CD4-positive, CD25-positive, alpha-beta regulatory T cell (primary cell): ENCODE measurements at regions not wholly inside any gene's neighbourhood (a gene's known extent, or its start where the extent isn't known, plus 50 kb on each side); places are given as distances from the start of the nearest gene placed in this dataset.
"Not testable (repeated sequence)": the region's sequence is repeated elsewhere in the genome, so short reads cannot be mapped to it uniquely, and the experiment has no call there.

Experiments used
- ATAC-seq, 2 donors: fragments of 150-1000 bp; cut with Tn5 transposase; one replicate each; pipeline ENCODE4 v1.10.0; 2021; ENCODE audit warnings: low read depth in 2 of 2, moderate number of reproducible peaks in 2 of 2, moderate library complexity in 1 of 2
- DNase-seq, 3 donors: peaks; one replicate each; pipeline versions ENCODE4 v3.0.0 to v3.0.0-alpha.2; 2012 to 2022; ENCODE audit warnings: mixed read lengths in 1 of 3
- H3K27ac ChIP-seq: one replicate; pipeline ENCODE4 v1.7.0; 2013; ENCODE audit warnings: mild to moderate bottlenecking, low read length; ENCODE audit not compliant: insufficient read depth, poor library complexity, severe bottlenecking
- H3K27me3 ChIP-seq: one replicate; pipeline ENCODE4 v1.7.0; 2013; ENCODE audit warnings: low read length; ENCODE audit not compliant: control insufficient read depth, insufficient read depth
- H3K36me3 ChIP-seq: one replicate; pipeline ENCODE4 v1.7.0; 2013; ENCODE audit warnings: mild to moderate bottlenecking, low read length, moderate library complexity; ENCODE audit not compliant: control insufficient read depth, insufficient read depth
- H3K4me1 ChIP-seq: 2 replicates; pipeline ENCODE4 v1.7.0; 2013; ENCODE audit warnings: mild to moderate bottlenecking, low read length; ENCODE audit not compliant: insufficient read depth, control insufficient read depth, poor library complexity, severe bottlenecking
- H3K4me3 ChIP-seq: one replicate; pipeline ENCODE4 v1.7.0; 2013; ENCODE audit warnings: low read depth, mild to moderate bottlenecking, low read length, moderate library complexity
- H3K9me3 ChIP-seq, 2 experiments: 1 replicate in 1 of 2; 2 replicates in 1 of 2; pipeline ENCODE4 v1.7.0; 2013; ENCODE audit warnings: low read length in 2 of 2, mild to moderate bottlenecking in 1 of 2, moderate library complexity in 1 of 2; ENCODE audit not compliant: control insufficient read depth in 2 of 2
- H3K27ac Mint-ChIP-seq, 3 donors: one replicate each; pipeline ENCODE4 v1.8.0; 2020 to 2022; ENCODE audit warnings: mild to moderate bottlenecking in 3 of 3, mixed read lengths in 3 of 3, moderate library complexity in 2 of 3
- H3K27me3 Mint-ChIP-seq: one replicate; pipeline ENCODE4 v1.8.0; 2022; ENCODE audit warnings: mild to moderate bottlenecking, mixed read lengths
- H3K36me3 Mint-ChIP-seq: one replicate; pipeline ENCODE4 v1.8.0; 2020; ENCODE audit warnings: mixed read lengths
- H3K4me1 Mint-ChIP-seq, 4 donors: one replicate each; pipeline ENCODE4 v1.8.0; 2020 to 2022; ENCODE audit warnings: mixed read lengths in 4 of 4, mild to moderate bottlenecking in 1 of 4
- H3K4me3 Mint-ChIP-seq, 4 donors: one replicate each; pipeline ENCODE4 v1.8.0; 2020 to 2022; ENCODE audit warnings: mild to moderate bottlenecking in 4 of 4, mixed read lengths in 4 of 4, moderate library complexity in 3 of 4
- H3K9me3 Mint-ChIP-seq, 7 donors: one replicate each; pipeline ENCODE4 v1.8.0; 2020 to 2022; ENCODE audit warnings: mixed read lengths in 7 of 7, mild to moderate bottlenecking in 3 of 7, moderate library complexity in 2 of 7

DNA sequence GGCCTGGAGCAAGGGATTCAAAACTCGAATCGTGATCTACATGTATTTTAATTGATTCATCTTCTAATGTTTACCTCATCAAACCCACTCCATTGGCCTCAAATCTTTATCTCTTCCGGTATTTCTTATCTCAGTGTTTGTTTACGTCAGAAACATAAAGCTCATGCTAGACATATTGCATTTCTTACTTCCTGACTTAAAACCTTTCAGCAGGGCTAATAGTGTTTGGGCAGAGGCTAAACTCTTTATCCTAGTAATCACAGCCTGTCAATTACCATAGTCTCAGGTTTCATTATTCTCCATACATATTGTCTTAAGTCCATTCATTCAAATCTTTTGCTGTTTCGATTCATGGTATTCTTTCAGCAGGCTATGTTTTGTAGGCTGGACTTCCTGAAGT is 81.3 kb upstream of the AGR3 start:
- peaks cover 0 to 6% (median 3%) of the 10 kb centered on the region in 7 donors for H3K9me3 Mint-ChIP-seq
- H3K27ac Mint-ChIP-seq = no peak overlapping the region
- Histone ChIP-seq H3K27ac (no peak overlapping the region), H3K36me3 (no peaks in the 10 kb centered on the region), H3K4me3 (no peak overlapping the region), H3K9me3 (no peaks in the 10 kb centered on the region), H3K4me1 (no peaks in the 10 kb centered on the region), H3K27me3 (no peaks in the 10 kb centered on the region)
- no peak for DNase-seq
- H3K4me3 Mint-ChIP-seq = no peak overlapping the region
- H3K4me1 Mint-ChIP-seq = peaks cover 0 to 2% (median 0%) of the 10 kb centered on the region in 4 donors
- no peaks in the 10 kb centered on the region for H3K27me3 Mint-ChIP-seq
- H3K36me3 Mint-ChIP-seq = no peaks in the 10 kb centered on the region
- ATAC-seq = no peak

GRCh38 chr7:16965697-16966096 is 83.9 kb upstream of the AGR3 start:
- not testable (repeated sequence) for H3K4me1 ChIP-seq, H3K27me3 Mint-ChIP-seq, H3K27me3 ChIP-seq, DNase-seq, H3K4me3 Mint-ChIP-seq, H3K27ac ChIP-seq, H3K9me3 Mint-ChIP-seq, H3K4me3 ChIP-seq, H3K4me1 Mint-ChIP-seq, H3K9me3 ChIP-seq, ATAC-seq, H3K36me3 Mint-ChIP-seq, H3K27ac Mint-ChIP-seq, H3K36me3 ChIP-seq

GRCh38 chr7:16967300-16967811 is 85.6 kb upstream of the AGR3 start:
- no peak for ATAC-seq

DNA sequence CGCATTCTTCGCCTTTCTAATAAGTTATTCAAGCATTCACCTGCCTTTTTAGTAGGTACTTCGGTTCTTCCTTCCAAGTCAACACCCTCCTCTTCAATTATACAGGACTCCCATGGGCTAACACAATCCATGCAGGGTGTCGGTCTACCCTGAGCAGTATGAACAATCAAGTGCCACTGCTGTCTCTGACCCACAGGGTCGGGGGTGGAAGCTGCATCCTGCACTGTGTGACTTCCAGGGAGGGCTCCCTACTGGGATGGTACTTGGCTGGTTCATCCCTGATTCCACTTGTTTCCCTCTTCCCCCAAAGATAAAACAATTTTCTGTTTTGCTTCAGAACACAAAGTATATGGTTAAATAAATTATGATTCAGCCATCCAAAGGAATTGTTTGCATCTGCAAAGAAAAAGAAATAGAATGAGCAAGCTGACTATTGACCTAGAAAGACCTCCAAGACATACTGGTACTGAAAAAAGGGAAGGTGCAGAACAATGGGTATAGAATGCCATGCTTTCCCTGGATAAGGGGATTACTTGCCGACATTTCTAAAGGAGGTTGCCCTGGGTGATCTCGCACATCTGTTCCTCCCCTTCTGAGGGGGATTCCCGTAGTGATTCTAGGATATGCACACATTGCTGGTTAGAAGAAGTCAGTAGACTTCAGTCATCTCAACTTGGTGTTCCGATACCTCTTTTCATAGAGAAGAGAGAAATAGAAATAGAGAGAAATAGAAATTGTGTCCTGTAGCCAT is 89.1 kb upstream of the AGR3 start:
- H3K27me3 ChIP-seq = no peaks in the 10 kb centered on the region
- H3K9me3 ChIP-seq = no peaks in the 10 kb centered on the region
- H3K9me3 Mint-ChIP-seq = no peaks in the 10 kb centered on the region
- H3K4me1 ChIP-seq = no peaks in the 10 kb centered on the region
- no peaks in the 10 kb centered on the region for H3K36me3 Mint-ChIP-seq
- H3K27ac ChIP-seq = no peak overlapping the region
- no peak overlapping the region for H3K4me3 ChIP-seq
- H3K4me3 Mint-ChIP-seq = no peak overlapping the region
- H3K36me3 ChIP-seq = no peaks in the 10 kb centered on the region
- H3K27ac Mint-ChIP-seq = no peak overlapping the region
- peaks cover 8% of the 10 kb centered on the region for H3K27me3 Mint-ChIP-seq
- DNase-seq = no peak
- H3K4me1 Mint-ChIP-seq = peaks cover 0 to 4% (median 0%) of the 10 kb centered on the region in 4 donors
- no peak for ATAC-seq

More at GRCh38 chr7:16967300-16967811, 85.6 kb upstream of the AGR3 start:
- Histone ChIP-seq H3K27ac (no peak overlapping the region), H3K4me3 (no peak overlapping the region), H3K36me3 (no peaks in the 10 kb centered on the region), H3K4me1 (no peaks in the 10 kb centered on the region), H3K27me3 (no peaks in the 10 kb centered on the region), H3K9me3 (no peaks in the 10 kb centered on the region)
- peaks cover 8% of the 10 kb centered on the region for H3K27me3 Mint-ChIP-seq
- peaks cover 0 to 2% (median 0%) of the 10 kb centered on the region in 4 donors for H3K4me1 Mint-ChIP-seq
- H3K36me3 Mint-ChIP-seq = no peaks in the 10 kb centered on the region
- no peak overlapping the region for H3K27ac Mint-ChIP-seq
- no peak overlapping the region for H3K4me3 Mint-ChIP-seq
- H3K9me3 Mint-ChIP-seq = peaks cover 0 to 4% (median 0%) of the 10 kb centered on the region in 7 donors
- no peak for DNase-seq

DNA sequence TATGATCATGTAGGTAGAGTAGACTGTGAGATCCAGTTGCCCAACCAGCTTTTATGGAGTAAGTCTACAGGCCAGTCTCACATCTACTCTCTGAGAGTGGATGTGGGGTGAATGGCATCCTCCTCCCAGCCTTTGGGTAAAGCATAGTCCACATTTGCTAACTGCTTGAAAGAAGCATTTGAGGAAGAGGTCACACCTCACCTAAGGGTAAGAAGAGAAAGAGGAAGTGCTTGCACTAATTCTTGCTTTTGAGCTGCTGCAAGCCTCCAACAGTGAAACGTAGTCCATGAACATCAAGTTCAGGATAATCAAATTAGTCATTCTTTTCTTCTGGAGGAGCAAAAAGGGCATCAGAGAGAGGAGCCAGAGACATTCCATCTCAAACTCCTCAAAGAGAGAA is 93.9 kb upstream of the AGR3 start:
- Mint-ChIP-seq H3K36me3 (no peaks in the 10 kb centered on the region), H3K27ac (no peak overlapping the region), H3K9me3 (no peaks in the 10 kb centered on the region), H3K27me3 (peaks cover 21% of the 10 kb centered on the region), H3K4me3 (no peak overlapping the region), H3K4me1 (peaks cover 0 to 6% (median 0%) of the 10 kb centered on the region in 4 donors)
- DNase-seq (peak in 1 of 3 donors; percentile 13), ATAC-seq (peak; percentile 31 to 34)
- H3K27ac ChIP-seq = no peak overlapping the region
- no peaks in the 10 kb centered on the region for H3K9me3 ChIP-seq
- H3K4me3 ChIP-seq = no peak overlapping the region
- H3K36me3 ChIP-seq = no peaks in the 10 kb centered on the region
- peaks cover 6% of the 10 kb centered on the region for H3K27me3 ChIP-seq
- H3K4me1 ChIP-seq = no peaks in the 10 kb centered on the region

- Mint-ChIP-seq H3K27ac (no peak overlapping the region), H3K36me3 (no peaks in the 10 kb centered on the region), H3K4me1 (peaks cover 4 to 10% (median 6%) of the 10 kb centered on the region in 4 donors), H3K4me3 (no peak overlapping the region), H3K27me3 (peaks cover 35% of the 10 kb centered on the region), H3K9me3 (no peaks in the 10 kb centered on the region)
- H3K9me3 ChIP-seq = no peaks in the 10 kb centered on the region
- H3K27ac ChIP-seq = no peak overlapping the region
- H3K4me1 ChIP-seq = no peaks in the 10 kb centered on the region
- ATAC-seq (no peak), DNase-seq (no peak)
- H3K27me3 ChIP-seq = peaks cover 6% of the 10 kb centered on the region
- H3K4me3 ChIP-seq = no peak overlapping the region
- H3K36me3 ChIP-seq = no peaks in the 10 kb centered on the region
These were observed 96.8 kb upstream of the AGR3 start for GRCh38 chr7:16978358-16979244.

DNA sequence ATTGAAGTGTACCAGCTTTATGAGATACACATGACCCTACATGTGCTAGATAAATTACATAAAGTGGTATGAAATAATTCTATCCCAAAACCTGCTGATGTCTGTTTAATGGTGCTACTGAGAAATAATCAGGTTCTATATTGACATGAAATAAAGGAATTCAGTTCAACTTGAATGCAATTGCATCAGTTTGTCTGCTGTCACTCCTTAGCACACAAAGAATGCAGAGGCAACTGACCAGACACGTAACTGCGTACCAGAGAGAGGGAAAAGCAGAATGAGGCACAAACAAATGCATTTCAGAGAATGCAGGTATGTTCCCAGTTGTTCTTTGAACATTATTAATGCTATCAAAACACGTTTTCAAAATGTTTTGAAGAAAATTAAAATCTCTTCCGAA is 98.8 kb upstream of the AGR3 start:
- peaks cover 4 to 9% (median 6%) of the 10 kb centered on the region in 4 donors for H3K4me1 Mint-ChIP-seq
- Histone ChIP-seq H3K9me3 (no peaks in the 10 kb centered on the region), H3K4me1 (no peaks in the 10 kb centered on the region), H3K4me3 (no peak overlapping the region), H3K27me3 (peaks cover 6% of the 10 kb centered on the region), H3K36me3 (no peaks in the 10 kb centered on the region), H3K27ac (no peak overlapping the region)
- H3K27ac Mint-ChIP-seq = no peak overlapping the region
- H3K36me3 Mint-ChIP-seq = no peaks in the 10 kb centered on the region
- H3K9me3 Mint-ChIP-seq = no peaks in the 10 kb centered on the region
- peaks cover 39% of the 10 kb centered on the region for H3K27me3 Mint-ChIP-seq
- ATAC-seq (no peak), DNase-seq (no peak)
- no peak overlapping the region for H3K4me3 Mint-ChIP-seq
